ENCODE measurements at regions not wholly inside any gene's neighbourhood (a gene's known extent, or its start where the extent isn't known, plus 50 kb on each side); places are given as distances from the start of the nearest gene placed in this dataset.
A peak's percentile ranks its signal among the peaks of the same experiment; 100 is the strongest.

- no peak for DNase-seq (ENCODE audit: low read depth)
Measured at GRCh38 chr12:84741031-84741430, 171.6 kb downstream of the SLC6A15 start.

DNA sequence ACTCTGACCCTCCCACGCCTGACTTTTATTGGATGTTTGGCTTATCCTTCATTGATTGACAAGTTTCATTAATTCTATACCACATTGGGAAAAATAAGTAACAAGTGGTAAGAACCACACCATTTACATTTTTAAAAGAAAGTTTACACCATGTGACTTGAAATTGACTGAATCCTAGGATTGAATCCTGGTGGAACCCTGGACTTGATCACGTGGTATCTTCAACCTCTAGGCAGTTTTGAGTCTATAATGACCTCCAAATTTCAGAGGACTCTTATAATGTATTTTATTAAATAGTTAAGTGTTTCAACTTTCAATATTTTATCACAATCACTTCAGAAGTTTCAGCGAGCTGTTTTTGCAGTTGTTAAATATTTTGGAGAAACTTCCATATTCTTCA is 172.0 kb downstream of the SLC6A15 start:
- no peak for DNase-seq (ENCODE audit: low read depth)

- DNase-seq (ENCODE audit: low read depth): no peak
Measured at GRCh38 chr12:84738481-84738972, 174.1 kb downstream of the SLC6A15 start.

DNA sequence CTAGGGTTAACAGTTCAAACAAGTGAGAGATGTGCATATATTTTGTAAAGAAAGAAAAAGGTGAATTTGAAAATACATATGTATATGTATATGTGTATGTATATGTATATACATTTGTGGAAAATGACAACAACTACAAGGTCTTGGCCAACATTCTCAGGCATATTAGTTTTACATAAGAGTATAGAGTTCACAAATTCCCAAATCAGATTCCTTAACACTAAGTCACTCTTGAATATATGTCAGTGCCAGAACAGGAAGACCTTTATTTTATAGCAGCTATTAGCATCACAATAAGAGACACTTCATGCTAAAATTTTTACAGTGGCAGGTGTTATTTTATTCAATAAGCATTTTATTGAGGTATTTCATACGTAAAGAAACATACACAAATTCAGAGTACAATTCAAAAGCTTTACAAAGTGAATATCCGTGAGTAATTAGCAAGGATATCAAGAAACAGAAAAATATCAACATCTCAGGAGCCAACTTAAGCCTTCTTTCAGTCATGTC is 179.7 kb downstream of the SLC6A15 start:
- no peak for DNase-seq (ENCODE audit: low read depth)

DNA sequence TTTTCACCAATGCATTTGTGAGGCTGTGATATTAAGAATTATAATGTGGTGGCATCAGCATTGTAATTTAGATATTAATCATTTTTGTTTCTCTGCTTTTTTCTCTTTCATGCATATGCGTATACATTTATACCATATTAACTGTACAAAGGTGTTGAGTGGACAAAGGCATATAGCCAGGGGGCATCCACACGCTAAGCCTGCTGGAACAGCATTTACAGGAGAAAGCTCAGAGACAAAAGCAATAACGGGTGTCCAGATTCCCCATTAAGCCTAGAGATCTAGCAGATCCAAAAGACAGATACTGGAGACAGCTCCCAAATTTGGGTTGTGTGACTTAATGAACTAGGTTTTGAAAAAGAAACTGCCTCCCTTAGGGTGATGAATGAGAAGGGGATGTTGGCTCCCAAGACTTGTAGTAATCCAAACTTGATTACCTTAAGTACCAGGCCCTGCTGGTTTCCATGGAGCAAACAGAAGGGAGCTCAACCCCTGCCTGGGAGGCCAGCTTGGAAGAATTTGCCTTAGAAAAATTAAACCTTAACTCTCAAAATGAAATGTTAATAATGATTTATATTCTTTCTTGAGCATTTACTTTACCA is 181.9 kb downstream of the SLC6A15 start:
- no peak for DNase-seq (ENCODE audit: low read depth)

GRCh38 chr12:84727961-84728360 is 184.6 kb downstream of the SLC6A15 start:
- DNase-seq (ENCODE audit: low read depth): no peak

GRCh38 chr12:84726780-84727179 is 185.8 kb downstream of the SLC6A15 start:
- DNase-seq (ENCODE audit: low read depth): no peak

- DNase-seq (ENCODE audit: low read depth): no peak
Measured at GRCh38 chr12:84723988-84724387, 188.6 kb downstream of the SLC6A15 start.

GRCh38 chr12:84719997-84720396 is 192.6 kb downstream of the SLC6A15 start:
- DNase-seq (ENCODE audit: low read depth): no peak

DNA sequence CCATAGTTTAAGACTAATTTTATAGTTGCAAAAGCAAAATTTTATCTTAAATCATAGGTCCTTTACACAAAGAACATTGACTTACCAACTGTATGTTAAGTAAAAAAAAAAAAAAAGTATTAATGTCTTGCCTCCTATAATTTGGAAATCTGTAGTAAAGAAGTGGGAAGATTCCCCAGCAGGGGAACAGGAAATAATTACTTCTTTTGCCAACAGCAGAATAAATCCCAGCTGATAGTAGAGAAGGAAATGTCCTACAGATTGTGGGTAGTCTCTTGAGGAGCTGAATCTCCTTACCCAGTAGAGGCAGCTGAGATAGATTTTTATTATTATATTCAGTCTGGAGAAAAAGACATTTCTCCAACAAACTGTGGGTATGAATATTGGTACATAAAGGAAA is 193.7 kb downstream of the SLC6A15 start:
- no peak for DNase-seq (ENCODE audit: low read depth)

- no peak for DNase-seq (ENCODE audit: low read depth)
Measured at GRCh38 chr12:84712747-84713146, 199.9 kb downstream of the SLC6A15 start.

DNA sequence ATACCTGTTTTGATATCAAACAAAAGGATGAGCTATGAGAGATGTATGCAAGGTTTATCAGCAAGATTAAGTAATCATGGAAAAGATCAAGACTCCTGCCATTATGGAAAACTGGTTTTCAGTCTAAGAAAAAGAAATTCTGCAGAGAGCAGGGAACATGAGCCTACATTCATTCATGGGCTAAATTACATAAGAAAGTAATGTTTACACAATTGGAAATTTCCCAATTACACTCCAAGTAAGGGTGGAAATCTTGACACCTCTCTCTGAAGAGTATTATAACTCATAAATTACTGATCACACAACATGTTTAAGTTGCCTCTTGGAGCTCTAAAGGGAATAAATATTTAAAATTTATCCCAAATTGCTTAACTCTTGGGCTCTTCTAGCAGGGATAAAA is 206.2 kb downstream of the SLC6A15 start:
- no peak for DNase-seq (ENCODE audit: low read depth)

- no peak for DNase-seq (ENCODE audit: low read depth)
Measured at GRCh38 chr12:84704856-84705255, 207.7 kb downstream of the SLC6A15 start.

GRCh38 chr12:84702001-84702400 is 210.6 kb downstream of the SLC6A15 start:
- DNase-seq (ENCODE audit: low read depth): no peak

- DNase-seq (ENCODE audit: low read depth): no peak
Measured at GRCh38 chr12:84701041-84701440, 211.6 kb downstream of the SLC6A15 start.

- DNase-seq (ENCODE audit: low read depth): no peak
Measured at GRCh38 chr12:84698576-84699333, 213.8 kb downstream of the SLC6A15 start.

- DNase-seq (ENCODE audit: low read depth): peak; percentile 45
Measured at GRCh38 chr12:84696908-84697540, 215.6 kb downstream of the SLC6A15 start.

- no peak for DNase-seq (ENCODE audit: low read depth)
Measured at GRCh38 chr12:84696281-84696680, 216.3 kb downstream of the SLC6A15 start.

DNA sequence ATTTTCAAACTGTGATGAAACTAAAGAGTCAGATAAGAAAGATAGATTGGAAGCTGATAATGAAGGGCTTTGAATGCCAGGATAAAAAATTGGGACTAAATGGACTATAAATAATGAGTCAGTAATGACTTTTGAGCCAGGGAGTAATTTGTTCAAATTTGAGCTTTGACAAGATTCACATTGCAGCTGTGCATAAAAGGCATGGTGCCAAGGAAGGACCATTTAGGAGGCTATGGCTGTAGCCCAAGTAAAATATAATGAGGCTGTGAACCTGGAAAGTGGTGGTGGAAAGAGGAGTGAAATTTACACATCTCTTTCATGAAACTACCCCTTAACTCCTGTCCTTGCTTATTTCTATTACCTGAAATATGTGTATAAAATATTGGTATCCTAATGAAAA is 218.5 kb downstream of the SLC6A15 start:
- no peak for DNase-seq (ENCODE audit: low read depth)

DNA sequence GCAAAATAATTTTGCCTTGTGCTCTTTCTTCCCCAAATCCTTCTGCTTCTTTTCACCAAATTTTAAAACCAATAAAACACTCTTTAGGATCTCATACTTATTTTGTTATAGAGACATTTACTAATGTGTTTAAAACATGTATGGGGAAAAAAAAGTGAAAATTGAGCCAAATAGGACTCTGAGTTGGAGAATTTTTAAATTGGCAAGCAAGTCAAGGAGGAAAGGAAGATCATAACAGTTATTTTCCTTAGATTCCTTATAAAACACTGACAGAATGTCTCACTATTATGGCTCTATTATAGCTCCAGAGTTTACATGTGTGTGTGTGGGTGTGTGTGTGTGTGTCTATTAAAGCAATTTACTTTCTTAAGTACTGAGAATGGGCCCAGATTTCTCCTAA is 220.5 kb downstream of the SLC6A15 start:
- no peak for DNase-seq (ENCODE audit: low read depth)

GRCh38 chr12:84691266-84691665 is 221.3 kb downstream of the SLC6A15 start:
- DNase-seq (ENCODE audit: low read depth): no peak

GRCh38 chr12:84689638-84690037 is 223.0 kb downstream of the SLC6A15 start:
- no peak for DNase-seq (ENCODE audit: low read depth)

GRCh38 chr12:84685379-84685778 is 227.2 kb downstream of the SLC6A15 start:
- no peak for DNase-seq (ENCODE audit: low read depth)
